ENCODE measurements at regions not wholly inside any gene's neighbourhood (a gene's known extent, or its start where the extent isn't known, plus 50 kb on each side); places are given as distances from the start of the nearest gene placed in this dataset.

DNA sequence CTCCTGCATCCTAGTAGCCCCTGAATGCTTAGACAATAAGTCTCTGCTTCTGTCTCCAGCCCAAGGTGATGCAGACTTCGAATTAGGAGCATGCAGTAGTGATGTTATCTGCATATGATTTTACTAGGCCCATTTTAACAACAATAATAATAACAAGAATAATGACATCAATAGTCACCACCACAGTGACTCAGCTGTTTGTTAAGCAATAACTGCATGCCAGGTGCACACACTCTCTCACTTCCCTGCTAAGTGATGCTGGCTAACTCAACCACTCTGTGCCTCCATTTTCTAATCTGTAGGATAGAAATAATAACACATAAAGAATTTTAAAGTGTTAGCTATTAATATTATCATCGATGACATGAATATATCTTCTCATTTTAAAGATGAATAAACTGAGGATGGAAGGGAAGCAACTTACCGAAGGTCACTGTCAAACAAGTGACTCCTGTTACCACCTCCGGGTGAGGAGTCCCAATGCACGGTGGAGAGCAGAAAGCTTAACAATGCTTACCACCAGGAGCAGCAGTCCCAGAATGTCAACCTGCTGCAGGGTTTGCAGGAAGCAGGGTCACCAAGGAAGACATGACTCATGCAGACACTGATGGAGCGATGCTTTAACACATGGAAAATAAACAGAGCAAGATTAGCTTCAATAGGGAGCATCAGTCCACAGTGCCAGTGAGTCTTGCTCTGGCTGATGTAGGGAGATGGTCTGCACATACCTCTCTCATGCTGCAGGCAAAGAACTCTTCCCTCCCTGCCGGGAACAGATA, 290.2 kb downstream of the SPATA17 start:
- TF ChIP-seq, protein P1, sequence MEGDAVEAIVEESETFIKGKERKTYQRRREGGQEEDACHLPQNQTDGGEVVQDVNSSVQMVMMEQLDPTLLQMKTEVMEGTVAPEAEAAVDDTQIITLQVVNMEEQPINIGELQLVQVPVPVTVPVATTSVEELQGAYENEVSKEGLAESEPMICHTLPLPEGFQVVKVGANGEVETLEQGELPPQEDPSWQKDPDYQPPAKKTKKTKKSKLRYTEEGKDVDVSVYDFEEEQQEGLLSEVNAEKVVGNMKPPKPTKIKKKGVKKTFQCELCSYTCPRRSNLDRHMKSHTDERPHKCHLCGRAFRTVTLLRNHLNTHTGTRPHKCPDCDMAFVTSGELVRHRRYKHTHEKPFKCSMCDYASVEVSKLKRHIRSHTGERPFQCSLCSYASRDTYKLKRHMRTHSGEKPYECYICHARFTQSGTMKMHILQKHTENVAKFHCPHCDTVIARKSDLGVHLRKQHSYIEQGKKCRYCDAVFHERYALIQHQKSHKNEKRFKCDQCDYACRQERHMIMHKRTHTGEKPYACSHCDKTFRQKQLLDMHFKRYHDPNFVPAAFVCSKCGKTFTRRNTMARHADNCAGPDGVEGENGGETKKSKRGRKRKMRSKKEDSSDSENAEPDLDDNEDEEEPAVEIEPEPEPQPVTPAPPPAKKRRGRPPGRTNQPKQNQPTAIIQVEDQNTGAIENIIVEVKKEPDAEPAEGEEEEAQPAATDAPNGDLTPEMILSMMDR (conservative IDR thresholded peaks at IDR 0.05; ENCODE audit: low read depth, low read length) = no peak
- no peak for TF ChIP-seq EZH2 (IDR thresholded peaks at IDR 0.05; ENCODE audit: borderline replicate concordance, low read depth, low read length, poor library complexity, severe bottlenecking)

All from A673 (cell line).